GM18870 (cell line): ENCODE measurements at regions not wholly inside any gene's neighbourhood (a gene's known extent, or its start where the extent isn't known, plus 50 kb on each side); places are given as distances from the start of the nearest gene placed in this dataset.

ENCODE experiments used
- ATAC-seq: cut with Tn5 transposase; IDR thresholded peaks from one replicate; pipeline ENCODE4 v1.9.1; 2021; ENCODE audit warnings: moderate library complexity; ENCODE audit not compliant: unreplicated experiment

- no peak for ATAC-seq
Observed at GRCh38 chrX:5829469-5829868, 399.2 kb downstream of the NLGN4X start.

DNA sequence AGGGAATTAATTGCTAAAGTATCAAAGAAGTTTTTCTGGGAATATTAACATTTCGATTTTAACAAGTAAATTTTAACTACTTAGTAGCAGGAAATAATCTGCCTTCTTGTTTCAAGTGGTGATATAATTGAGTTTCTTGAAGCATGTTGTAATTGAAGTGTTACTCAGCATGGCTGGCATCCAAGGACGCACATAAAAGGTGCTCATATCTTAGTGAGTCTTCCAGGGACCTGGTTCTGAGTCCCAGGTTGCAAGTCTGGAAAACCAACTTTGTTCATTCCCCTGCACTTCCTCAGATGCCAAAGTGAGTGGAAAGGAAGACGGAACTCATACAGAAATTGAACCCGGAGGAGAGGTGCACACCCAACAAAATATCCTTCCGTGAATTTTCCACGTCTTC is 399.6 kb downstream of the NLGN4X start:
- ATAC-seq: no peak

GRCh38 chrX:5823903-5824302 is 404.8 kb downstream of the NLGN4X start:
- ATAC-seq: no peak

- no peak for ATAC-seq
Observed at GRCh38 chrX:5810636-5811035, 418.0 kb downstream of the NLGN4X start.

GRCh38 chrX:5807181-5807580 is 421.5 kb downstream of the NLGN4X start:
- ATAC-seq: no peak

- ATAC-seq: no peak
Observed at GRCh38 chrX:5802391-5802790, 426.3 kb downstream of the NLGN4X start.

DNA sequence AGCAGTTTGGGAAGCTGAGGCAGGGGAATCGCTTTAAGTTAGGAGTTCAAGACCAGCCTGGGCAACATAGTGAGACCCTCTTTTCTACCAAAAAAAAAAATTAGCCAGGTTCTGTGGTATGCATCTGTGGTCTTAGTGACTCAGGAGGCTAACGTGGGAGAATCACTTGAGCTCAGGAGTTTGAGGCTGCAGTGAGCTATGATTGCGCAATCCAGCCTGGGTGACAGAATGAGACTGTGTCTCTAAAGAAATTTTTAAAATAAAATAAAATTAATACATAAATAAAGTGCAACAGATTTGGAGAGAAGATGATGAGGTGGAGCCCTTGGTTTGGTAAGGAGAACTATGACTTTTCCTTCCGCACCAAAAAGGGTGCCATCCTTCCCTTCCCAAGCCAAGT is 436.9 kb downstream of the NLGN4X start:
- ATAC-seq: no peak

DNA sequence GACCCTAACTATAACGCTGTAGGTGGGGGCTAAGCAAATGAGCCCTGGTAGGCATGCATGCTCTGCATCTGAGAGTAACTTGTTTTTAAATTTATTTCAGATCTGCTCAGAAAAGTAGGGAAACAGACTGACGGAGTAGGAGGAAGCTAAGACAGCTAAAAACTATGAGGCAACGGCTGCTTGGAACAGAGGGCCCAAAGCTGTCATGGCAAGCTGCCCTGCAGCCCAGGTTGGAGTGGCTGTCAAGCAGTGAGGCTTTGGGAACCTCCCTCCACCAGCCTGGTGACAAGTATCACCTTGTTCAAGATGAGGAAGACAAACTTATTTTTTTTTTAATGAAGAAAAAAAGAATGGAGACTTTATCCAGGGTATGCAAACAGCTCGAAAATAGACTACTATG is 439.8 kb downstream of the NLGN4X start:
- ATAC-seq: no peak

DNA sequence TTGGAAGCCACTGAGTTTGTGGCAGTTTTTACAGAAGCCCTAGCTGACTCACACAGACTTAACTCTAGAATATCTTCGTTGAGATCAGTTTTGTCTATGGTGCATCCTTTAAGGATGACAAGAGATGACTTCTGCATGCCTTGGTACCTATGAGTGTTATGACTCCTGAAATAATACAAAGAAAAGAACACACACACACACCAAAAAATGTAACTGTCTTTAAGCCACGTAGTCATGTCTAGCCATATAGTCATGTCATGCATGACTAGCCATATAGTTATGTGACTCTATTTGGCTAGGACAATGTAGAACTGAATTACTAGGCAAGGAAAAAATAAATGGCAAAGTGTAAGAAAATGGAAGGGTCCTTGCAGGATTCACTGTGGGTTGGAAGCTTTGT is 447.8 kb downstream of the NLGN4X start:
- no peak for ATAC-seq

- no peak for ATAC-seq
Observed at GRCh38 chrX:5775846-5776430, 452.7 kb downstream of the NLGN4X start.

DNA sequence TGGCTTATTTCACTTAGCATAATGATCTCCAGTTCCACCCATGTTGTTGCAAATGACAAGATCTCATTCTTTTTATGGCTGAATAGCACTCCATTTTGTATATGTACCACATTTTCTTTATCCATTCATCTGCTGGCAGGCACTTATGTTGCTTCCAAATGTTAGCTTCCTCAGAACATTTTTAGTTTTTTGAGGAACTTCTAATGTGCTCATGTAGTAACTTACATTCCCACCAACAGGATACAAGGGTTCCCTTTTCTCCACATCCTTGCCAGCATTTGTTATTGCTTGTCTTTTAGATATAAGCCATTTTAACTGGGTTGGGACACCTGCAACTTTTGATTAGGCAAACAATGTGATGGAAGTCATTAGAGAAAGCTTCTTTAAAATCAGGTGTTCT is 454.2 kb downstream of the NLGN4X start:
- no peak for ATAC-seq

DNA sequence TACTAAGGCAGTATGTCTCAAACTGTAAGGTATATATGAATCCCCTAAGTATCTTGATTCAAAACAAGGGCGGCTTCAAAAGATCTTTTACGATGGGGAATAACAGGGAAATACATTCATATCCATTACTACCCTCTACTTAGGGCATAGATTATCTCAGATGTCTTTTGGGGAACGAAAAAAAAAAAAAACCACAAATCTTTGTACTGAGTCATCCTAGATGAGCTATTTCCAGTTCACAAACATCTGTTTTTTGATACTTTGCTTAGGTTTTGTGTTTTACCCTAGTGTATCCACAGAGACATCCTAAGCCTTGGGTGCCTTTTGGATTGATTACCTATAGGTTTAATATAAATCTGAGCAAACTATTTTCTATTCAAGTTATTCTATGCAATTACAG is 457.2 kb downstream of the NLGN4X start:
- no peak for ATAC-seq

DNA sequence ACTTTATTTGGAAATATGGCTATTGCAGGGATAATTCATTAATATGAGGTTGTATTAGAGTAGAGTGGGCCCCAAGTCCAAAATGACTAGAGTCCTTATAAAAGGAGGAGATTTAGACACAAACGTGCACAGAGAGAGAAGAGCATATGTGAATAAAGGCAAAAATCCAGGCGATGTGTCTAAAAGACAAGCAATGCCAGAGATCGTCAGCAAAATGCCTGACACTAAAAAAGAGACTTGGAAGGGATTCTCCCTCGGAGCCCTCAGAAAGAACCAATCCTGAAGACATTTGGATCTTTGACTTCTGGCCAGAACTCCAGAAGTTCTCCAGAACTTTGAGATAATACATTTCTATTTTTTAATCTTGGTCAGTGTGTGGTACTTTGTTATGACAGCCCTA is 472.1 kb downstream of the NLGN4X start:
- no peak for ATAC-seq

DNA sequence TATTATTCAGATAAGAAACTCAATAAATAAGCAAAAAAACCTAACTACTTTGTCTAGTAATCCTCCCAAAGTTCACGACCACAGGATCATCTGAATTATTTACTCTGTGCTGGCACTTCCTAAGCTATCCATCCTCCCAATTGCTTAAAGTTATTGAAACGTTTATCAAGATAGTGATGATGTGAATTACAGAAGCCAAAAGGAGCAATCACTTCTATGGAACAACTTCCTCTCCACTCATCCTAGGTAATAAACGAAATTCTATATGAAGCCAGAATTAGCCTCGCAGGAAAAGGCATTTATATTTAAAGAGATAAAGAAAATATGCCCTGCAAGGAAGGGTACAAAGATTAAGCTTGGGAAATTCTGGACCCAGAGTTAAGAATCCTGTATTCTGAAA is 475.4 kb downstream of the NLGN4X start:
- ATAC-seq: no peak

DNA sequence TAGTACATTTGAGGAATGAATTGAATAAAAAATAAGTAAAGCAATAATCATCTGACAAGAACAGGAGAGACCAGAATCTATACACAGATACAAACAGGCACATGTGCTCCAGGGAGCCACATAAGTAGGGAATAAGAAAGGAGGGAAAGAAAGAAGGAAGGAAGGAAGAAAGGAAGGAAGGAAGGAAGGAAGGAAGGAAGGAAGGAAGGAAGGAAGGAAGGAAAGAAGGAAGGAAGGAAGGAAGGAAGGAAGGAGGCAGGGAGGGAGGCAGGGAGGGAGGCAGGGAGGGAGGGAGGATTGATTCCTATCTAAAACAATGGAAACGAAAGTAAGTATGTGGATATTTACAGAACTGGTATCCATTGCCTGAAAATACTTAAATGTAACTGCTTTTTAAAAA is 475.8 kb downstream of the NLGN4X start:
- ATAC-seq: no peak

DNA sequence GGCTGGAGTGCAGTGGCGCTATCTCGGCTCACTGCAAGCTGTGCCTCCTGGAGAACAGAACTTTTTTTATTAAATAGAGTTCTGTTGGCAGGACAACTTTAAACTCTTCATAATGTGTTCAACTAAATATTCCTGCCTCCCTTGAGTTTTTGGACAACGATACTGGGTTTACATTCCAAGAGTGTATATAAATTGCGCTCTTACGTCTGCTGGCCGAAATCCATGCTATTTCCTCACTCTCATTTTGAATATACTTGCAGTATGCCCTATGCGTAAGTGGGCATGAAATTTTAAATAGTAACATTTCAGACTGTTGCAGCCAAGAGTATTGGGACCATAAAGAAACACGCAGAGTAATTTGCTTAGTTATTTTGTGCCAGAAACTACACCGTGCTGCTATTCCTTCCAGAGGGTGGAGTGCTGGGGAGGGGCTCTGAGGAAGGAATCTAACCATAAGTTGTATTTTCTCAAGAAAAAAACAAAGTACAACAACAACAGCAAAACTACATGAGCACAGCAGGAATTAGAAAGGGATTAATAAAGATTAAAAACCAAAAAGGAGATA is 480.0 kb downstream of the NLGN4X start:
- no peak for ATAC-seq

- no peak for ATAC-seq
Observed at GRCh38 chrX:5746231-5746630, 482.4 kb downstream of the NLGN4X start.

GRCh38 chrX:5733501-5733900 is 495.2 kb downstream of the NLGN4X start:
- ATAC-seq: no peak

- ATAC-seq: no peak
Observed at GRCh38 chrX:5730556-5730955, 498.1 kb downstream of the NLGN4X start.

DNA sequence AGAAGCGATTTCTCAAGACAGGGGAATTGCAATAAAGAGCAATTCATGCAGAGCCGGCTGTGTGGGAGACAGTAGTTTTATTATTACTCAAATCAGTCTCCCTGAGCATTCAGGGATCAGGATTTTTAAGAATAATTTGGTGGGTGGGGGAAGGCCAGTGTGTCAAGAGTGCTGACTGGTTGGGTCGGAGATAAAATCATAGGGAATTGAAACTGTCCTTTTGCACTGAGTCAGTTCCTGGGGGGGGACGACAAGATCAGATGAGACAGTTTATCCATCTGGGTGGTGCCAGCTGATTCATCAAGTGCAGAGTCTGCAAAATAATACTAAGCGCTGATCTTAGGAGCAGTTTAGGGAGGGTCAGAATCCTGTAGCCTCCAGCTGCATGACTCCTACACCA is 502.4 kb downstream of the NLGN4X start:
- no peak for ATAC-seq

DNA sequence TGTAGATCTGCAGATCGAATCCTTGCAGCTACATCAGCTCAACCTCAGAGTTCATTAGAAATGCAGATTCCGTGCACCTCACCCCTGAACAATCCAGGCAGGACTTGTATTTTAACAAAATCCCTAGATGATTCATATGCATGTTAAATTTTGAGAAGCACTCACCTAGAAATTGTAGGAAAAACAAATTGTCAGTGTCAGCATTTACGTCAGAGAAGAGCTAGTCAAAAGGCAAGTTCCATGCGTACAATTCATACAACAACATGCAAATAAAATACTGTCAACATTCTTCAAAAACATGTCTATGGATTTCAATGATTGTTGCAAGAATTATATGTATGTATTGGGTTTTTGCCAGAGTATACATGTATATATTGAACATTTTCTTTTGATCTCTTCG is 504.5 kb downstream of the NLGN4X start:
- ATAC-seq: no peak

DNA sequence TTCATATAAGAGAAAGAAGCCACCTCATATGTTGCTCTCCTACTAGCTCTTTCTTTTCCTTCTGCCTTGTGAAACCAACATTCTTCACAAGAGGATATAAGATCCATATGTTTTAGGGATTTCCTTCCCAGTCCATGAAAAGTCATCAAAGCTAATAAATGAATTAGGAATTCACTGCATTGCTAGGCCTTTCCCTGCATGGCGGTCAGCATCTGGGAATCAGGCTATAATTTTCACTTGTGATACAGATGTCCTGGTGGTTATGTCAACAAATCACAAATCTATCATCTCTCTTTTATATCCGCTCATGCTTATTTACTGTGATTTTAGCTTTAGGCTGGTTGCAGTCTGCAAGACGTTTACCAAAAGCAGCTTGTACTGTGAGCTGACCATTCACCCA is 510.0 kb downstream of the NLGN4X start:
- ATAC-seq: no peak

- no peak for ATAC-seq
Observed at GRCh38 chrX:5716666-5717065, 512.0 kb downstream of the NLGN4X start.
